ENCODE measurements at regions not wholly inside any gene's neighbourhood (a gene's known extent, or its start where the extent isn't known, plus 50 kb on each side); places are given as distances from the start of the nearest gene placed in this dataset.

DNA sequence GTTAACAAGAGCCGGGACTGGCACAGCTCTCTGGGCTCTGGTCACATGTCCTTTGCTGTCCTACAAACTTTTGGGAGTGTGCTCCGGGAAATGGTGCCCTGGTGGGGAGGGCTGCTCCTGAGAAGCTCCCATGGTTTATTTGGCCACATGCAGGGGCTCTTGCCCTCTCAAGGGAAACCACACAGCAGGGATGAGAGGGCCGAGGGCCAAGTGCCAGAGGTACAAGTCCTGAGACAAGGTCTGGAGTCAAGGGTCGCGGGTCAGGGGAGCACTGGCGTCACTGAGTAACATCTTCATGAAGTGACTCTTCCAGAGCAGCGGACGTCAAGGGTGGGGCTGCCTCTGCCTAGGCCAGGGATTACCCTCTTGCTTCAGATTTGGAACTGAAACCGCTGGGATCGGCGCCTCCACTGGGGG is 1160.6 kb downstream of the TBC1D22A start:
- no peak for DNase-seq (ENCODE audit: low read depth in 2 of 3, low spot score in 2 of 3)

DNA sequence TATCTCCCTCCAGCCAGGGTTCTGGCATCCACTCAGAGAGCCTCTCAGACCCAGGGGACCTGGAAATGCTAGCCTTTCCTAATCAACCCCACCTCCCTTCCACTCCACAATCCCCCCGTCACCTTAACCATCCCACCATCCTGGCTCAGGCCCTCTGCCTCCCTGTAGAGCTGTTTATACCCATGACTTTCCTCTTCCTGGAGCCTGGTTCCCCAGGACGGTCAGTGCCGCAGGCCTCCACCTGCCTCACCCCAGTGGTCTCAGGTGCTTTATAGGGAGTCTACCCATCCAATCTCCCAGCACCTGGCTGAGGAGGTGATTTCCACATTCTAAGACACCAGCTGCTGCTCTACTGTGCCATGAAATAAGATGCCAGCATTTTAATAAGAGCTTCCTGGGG is 1159.5 kb downstream of the TBC1D22A start:
- DNase-seq (ENCODE audit: low read depth in 2 of 3, low spot score in 2 of 3): no peak

DNA sequence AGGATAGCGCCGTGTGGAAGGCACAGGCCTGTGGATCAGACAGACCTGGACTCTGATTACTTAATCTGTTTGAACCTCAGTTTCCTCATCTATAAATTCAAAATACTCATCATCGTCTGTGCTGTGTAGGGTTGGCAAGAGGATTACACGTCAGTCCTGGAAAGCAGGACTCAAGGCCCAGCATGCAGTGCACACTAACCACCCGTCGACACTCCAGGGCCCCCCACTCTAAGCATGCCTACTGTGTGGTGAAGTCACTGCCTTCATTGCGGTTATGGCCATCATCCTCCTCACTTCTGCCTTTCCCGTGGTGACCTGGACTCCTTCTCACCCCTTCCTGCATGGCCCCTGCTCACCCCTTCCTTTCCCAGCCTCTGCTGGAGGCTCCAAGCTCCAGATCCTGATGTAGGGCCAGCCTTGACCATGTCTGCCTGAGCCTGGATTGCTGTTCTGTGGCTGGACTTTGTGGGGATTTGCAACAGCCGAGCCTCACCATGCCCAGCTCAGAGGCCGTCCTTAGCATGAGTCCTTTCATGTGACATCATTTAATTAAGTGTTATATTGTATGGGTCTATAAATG is 1158.0 kb downstream of the TBC1D22A start:
- DNase-seq (ENCODE audit: low read depth in 2 of 3, low spot score in 2 of 3): no peak

DNA sequence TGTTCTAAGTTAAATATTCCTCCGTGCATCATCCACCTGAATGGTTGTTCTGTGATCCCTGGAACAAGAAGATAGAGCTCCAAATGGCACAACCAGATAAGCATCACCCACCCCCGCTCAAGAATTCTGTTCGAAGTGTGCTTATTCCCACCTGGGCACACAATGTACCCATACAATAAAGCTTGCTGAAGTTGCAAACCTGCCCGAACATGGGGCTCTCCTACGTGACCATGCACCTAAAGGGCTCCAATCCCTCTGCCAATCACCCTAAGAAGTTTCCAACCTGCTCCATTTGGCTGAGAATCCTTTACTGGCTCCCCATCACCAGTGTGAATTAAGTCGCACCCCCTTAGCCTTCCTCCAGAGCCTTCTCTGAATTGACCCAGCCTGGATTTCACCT is 1157.4 kb downstream of the TBC1D22A start:
- no peak for DNase-seq (ENCODE audit: low read depth in 2 of 3, low spot score in 2 of 3)

DNA sequence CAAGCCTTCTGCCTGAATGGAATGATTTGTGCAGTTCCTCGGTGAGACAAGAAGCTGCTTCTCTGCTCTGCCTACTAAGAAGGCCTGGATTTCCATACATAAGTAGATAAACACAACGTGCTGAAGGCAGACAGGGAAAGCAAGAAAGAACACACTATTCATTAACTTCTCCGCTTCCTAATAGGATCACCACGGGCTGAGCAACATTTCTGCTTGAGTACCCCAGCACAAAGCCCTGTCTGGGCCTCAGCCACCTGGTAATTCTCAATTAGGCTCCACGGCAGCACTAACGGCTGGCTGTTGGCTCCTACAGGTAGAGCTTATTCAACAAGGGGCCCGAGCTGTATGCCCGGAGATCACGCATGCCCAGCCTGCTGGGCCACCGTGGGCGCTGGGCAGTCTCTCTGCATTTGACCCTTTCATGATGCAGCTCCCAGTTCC is 1156.6 kb downstream of the TBC1D22A start:
- DNase-seq (ENCODE audit: low read depth in 2 of 3, low spot score in 2 of 3): no peak

DNA sequence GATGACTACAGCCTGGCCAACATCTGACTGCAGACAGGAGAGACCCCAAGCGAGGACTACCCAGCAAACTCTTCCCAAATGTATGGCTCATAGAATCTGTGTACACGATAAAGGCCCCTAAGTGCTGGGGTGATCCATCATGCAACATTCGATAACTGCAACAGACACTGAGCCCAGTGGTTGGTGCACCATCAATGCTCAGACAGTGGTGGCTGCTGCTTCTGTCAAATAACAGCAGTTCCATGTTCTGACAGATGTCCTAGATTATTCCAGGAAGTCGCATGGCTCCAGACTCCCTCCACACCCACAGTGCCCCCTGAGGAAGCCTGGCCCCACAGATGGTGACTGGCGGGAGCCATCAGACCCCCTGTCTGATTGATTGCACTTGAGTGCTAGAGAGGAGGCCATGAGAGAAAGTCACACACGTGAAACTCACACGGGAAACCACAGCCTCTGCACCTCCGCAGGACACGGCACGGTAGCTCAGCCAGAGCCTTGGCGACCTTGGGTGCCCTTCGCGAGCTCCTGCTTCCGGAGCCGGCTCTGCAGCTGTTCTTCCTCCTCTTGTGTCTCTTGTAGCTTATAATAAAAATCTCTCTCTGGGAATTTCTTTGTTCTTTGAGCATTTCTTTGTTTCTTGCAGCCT is 1155.9 kb downstream of the TBC1D22A start:
- peak in 1 of 3 donors; percentile 2 for DNase-seq (ENCODE audit: low read depth in 2 of 3, low spot score in 2 of 3)

DNA sequence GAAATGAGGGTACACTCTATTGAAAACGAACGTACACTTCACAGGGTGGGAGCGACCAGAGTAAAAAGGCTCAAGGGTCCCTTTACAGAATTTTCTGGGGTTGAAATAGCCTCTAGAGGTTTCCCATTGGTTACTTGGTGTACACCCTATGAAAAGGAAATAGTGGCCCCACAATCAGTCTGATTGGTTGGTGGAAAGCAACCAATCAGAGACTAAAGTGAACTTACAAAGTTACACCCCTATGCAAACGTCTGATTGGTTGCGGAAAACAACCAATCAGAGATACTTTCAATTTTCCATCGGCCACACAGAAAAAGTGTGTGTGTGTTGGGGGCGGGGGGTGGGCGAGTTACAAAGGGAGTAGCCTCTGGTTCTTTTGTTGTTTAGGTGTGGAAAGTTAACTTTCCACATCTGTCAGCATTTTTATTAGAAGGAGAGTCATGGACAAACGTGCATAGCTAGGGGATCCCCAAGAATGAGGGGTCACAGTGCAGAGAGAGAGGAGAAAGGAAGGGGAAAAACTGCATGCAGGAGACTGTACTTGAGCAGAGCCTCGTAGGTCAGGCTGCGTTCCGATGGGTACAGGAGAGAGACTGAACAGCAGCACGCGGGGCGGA is 1152.1 kb downstream of the TBC1D22A start:
- DNase-seq (ENCODE audit: low read depth in 2 of 3, low spot score in 2 of 3): no peak

DNA sequence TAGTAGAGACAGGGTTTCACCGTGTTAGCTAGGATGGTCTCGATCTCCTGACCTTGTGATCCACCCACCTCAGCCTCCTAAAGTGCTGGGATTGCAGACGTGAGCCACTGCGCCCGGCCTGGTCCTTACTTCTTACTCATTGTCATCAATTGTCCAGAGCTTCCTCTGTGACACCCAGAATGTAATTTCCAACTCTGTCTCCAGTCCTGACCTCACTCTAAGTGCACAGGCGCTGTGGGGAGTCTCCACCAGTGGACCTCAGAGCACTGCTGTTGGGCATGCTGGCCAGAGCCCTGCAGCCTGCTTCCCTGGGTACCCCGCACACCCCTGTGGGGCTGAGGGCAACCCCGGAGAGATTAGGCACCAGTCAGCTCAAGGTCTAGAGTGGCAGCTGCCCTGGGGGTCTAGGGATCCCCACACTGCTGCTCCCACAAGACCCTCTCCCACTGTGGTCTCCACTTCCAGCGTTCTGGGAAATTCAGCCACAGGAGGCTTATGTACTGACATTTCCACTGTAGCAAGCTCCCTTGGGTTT is 1140.3 kb downstream of the TBC1D22A start:
- DNase-seq (ENCODE audit: low read depth in 2 of 3, low spot score in 2 of 3): no peak

DNA sequence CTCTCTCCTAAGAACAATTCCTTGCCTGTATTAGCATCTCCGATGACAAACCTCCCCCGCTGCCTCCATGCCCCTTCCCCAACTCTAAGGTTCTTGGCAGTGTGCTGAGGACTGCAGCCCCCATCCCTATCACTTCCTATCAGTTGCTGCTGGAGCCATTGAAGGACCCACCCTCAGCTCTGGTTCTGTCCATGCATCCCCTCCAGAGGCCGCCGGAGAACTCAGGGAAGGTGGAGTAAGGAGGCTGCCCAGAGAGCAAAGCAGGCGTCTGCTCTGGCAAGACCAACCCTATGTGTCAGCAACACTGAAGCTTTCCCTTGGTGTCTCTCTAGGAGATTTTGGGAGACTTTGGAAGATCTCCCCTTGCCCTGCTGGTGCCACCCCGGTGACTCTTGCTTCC is 1139.5 kb downstream of the TBC1D22A start:
- no peak for DNase-seq (ENCODE audit: low read depth in 2 of 3, low spot score in 2 of 3)

DNA sequence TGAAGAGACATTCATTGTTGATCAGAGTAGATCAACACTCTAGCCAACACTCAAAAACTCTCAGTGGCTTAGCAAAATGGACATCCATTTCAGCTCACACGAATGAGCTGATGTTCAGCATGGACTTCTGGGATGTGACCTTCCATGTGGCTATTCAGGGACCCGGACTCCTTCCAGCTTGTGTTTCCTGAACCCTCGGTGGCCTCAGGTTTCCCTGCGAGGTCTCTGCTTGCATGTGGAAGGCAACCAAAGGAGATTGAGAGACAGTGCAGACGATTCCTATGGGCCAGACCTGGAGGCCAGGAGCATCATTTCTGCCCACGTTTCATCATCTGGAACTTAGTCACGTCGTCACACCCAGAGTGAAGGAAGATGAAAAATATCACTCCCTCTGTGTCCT is 1137.4 kb downstream of the TBC1D22A start:
- no peak for DNase-seq (ENCODE audit: low read depth in 2 of 3, low spot score in 2 of 3)

DNA sequence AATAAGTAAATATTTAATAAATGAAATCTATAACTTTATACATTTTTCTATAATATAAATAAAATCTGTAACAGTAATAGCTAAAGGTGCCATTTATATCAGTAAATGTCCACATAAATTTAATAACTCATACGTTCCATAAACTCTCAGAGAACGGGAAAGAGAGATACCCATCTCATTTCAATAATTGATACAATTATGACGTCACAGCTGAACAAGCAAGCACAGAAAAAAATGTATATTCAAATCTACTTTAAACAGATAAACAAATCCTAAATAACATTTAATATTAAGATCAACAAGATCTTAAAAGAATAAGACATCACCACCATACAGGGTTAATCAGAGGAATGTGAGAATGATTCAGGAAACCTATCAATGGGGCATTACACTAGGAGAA is 1136.5 kb downstream of the TBC1D22A start:
- DNase-seq (ENCODE audit: low read depth in 2 of 3, low spot score in 2 of 3): no peak

DNA sequence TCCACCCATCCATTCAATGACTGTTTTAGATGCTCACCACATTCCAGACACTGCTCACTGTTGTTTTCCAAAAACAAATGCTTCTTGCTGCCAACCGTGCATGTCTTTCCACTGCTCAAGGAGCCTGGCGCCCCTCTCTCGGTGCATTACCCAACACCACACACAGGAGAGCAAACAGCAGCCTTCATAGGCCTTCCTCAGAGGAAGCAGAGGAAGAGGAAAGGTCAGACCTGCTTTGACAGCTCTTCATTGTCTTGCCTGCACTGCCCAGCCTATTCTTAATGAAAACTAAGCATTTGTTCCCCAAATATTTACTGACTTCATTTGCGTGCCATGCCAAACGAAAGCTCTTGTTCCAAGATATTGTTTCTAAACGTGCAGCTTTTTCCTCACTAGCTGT is 1129.2 kb downstream of the TBC1D22A start:
- DNase-seq (ENCODE audit: low read depth in 2 of 3, low spot score in 2 of 3): no peak

DNA sequence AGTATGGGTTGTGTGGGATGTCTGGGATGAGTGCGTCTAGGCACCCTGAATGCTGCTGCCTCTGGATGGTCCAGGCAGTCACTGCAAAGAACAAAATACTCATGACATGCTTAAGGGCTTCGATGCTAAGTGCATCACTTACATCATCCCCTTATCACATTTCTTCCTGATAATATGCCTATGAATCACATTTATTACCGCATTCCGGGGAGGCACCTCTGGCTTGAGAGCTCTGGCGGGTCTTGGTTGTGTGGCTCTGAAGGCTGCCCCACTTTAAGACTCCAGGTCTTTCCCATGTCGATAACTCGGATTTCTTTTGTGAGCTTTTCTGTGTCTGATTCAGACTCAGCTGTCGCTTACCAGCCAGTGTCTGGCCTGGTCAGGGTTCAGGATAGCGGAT is 1126.4 kb downstream of the TBC1D22A start:
- no peak for DNase-seq (ENCODE audit: low read depth in 2 of 3, low spot score in 2 of 3)

DNA sequence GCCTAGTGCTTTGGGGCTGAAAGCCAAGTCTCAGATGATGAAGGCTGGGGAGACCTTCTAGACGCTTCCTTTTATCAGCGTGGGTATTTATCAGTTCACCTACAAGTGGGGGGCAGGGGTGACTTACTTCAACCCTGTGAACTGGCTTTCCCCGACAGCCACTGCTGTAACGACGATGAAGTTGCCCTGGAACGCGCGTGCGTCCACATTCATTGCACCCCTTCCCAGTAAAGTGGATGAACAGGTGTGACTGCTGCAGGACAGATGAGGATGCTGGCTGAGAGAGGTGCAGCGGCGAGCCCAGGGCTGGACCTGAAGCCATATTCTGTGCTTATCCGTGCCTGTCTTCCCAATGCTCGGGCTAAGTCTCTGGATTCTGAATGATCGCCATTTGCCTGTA is 1122.3 kb downstream of the TBC1D22A start:
- DNase-seq (ENCODE audit: low read depth in 2 of 3, low spot score in 2 of 3): no peak

DNA sequence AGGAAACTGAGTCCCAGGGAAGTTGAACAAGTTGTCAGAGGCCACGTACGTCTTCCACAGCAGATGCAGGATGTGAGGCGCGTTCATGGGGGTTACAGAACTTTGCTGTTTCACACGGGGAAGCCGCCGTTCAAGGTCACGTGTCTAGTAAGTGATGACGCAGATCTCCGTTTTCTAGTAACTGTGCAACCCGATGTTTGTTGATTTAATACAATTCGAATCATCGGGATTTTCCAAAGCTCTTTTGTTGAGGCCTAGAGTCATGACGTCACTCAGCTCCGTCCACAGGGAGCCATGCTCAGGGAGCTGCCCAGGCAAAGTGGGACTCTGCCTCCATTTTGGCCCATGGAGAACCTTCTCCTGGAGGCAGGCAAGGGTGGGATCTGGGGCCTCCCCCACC is 1121.8 kb downstream of the TBC1D22A start:
- DNase-seq (ENCODE audit: low read depth in 2 of 3, low spot score in 2 of 3): no peak

DNA sequence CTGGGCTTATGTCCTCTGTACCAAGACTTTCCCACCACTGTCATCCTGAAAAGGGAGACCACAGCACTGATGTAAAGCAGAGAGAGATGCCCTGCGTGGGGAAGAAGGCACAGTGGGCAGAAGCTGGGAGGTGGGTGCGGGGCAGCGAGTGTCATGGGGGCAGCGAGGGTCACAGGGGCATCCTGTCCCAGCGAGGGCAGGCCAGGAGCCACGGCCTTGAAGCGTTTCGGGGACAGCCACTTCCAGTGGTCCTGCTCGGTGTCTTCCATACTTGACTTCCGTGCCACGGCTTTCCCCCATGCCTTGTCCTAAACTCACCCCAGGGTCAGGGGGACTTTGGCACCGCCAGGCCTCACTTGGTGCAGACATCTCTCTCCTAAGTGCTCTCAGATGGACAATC is 1121.3 kb downstream of the TBC1D22A start:
- DNase-seq (ENCODE audit: low read depth in 2 of 3, low spot score in 2 of 3): no peak

DNA sequence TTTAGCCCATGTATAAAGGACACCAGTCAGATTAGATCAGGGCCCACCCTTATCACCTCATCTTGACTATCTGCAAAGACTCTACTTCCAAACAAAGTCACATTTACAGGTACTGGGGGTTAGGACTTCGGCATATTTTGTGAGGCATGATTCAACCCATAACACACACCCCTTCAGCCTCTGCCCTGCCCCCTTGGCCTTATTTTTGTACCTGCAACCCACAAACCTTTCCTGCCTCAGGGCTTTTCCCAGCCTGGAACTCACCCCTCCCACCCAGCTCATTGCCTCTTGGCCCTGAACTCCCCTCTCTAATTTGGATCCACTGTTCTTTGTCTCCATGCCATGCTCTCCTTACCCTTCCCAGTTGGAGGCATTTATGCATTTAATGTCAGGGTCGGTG is 1116.9 kb downstream of the TBC1D22A start:
- DNase-seq (ENCODE audit: low read depth in 2 of 3, low spot score in 2 of 3): no peak

DNA sequence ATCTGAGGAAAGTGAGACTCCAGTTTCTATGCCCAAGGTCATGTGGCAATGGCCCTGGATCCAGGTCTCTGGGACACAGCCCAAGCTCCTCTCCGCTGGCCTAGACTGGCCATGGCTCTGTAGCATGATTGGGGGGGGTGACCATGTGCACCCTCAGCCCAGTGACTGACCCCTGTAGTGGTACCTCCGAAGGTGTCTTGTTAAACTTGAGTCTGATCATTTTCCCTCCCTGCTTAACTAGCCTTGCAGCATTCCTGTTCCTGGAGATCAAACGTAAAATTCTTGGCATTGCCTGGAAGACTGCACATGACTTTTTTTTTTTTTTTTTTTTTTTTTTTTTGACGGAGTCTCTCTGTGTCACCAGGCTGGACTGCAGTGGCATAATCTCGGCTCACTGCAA is 1116.0 kb downstream of the TBC1D22A start:
- no peak for DNase-seq (ENCODE audit: low read depth in 2 of 3, low spot score in 2 of 3)

DNA sequence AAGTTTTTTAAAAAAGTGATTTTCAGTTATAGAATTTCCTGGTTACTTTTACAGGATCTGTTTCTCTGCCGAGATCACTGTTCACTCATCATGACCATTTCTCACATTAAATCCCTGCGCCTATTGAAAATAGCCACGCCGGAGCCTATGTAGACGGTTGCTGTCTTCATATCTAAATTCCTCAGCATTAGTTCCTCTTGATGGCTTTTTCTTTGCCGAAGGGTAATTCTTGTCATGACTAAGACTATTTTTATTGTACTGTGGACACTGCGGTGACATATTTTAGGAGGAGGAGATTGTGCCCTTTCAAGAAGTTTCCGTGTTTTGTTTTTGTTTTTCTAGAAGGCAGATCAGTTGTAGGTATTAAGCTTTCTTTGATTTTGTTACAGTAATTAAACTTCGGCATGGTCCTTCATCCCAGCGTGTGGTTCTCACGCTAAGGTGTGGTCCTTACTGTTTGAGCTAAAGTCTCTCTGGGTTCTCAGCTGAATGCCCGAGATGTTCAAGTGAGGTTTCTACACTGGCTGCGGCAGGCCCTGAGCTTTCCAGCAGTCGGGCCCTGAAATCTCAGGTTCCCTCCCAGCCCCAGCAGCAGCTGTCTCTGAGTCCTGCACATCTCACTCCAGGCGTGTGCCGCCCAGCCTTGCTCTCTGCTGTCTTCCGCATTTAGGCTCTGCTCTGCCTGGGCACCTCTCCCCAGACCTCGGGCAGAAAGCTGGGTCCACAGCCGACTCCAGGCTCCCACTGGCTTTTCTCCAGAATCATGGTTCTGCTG is 1110.5 kb downstream of the TBC1D22A start:
- no peak for DNase-seq (ENCODE audit: low read depth in 2 of 3, low spot score in 2 of 3)

DNA sequence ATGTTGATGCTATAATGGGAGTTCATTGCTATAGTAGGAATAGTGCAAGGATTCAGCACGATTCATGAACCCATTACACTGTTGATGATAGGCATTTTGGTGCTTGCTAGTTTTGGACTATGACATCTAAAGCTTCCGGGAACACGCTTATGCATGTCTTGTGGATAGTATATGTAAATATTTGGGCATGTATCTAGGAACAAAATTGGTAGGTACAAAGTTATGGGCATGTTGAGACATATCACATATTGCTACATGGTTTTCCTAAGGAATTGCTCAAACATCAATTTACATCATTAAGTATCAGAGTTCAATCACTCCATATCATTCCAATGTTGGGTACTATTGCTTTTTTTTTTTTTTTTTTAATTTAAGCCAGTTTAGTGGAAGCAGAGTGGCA is 1103.2 kb downstream of the TBC1D22A start:
- DNase-seq (ENCODE audit: low read depth in 2 of 3, low spot score in 2 of 3): no peak

DNA sequence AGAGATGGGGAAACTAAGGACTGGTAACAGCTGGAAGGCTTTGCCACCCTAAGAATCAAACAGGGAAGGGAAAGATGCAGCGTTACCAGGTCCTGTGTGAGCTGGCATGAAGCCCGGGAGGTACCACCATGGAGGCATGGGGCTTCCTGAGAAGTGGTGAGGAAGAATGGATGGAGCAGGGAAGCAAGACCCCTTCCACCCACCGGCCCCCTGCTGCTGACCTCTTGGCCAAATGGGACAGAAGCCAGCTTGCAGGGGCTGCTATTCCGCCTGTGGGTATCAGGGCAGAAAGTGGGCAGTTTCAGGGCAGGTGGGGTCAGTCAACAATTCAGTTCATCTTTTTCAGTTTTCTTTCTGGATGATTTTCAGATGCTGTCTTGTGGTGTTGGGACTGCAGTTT is 1099.9 kb downstream of the TBC1D22A start:
- DNase-seq (ENCODE audit: low read depth in 2 of 3, low spot score in 2 of 3): no peak

Data from hematopoietic multipotent progenitor cell (in vitro differentiated cells).